Stomach (tissue), 4 donors: ENCODE measurements at regions not wholly inside any gene's neighbourhood (a gene's known extent, or its start where the extent isn't known, plus 50 kb on each side); places are given as distances from the start of the nearest gene placed in this dataset.

Experiments
- CTCF ChIP-seq, 7 experiments: fragments of 450-650 bp in 4 of 7; fragments of 200-600 bp in 3 of 7; sonication (generic) in 3 of 7; IDR thresholded peaks; one replicate each; pipeline ENCODE4 v1.5.1; 2016 to 2019; ENCODE audit warnings: antibody characterized with exemption in 7 of 7, control low read depth in 2 of 7, mild to moderate bottlenecking in 1 of 7
- EP300 ChIP-seq: sonication (generic); formaldehyde crosslinking; IDR thresholded peaks from one replicate; pipeline ENCODE4 v1.6.1; 2017; ENCODE audit warnings: antibody characterized with exemption
- POLR2A ChIP-seq, 4 donors: fragments of 450-650 bp; IDR thresholded peaks; one replicate each; pipeline ENCODE4 v1.6.1; 2016; ENCODE audit warnings: antibody characterized with exemption in 4 of 4, control low read depth in 2 of 4, mild to moderate bottlenecking in 1 of 4, moderate library complexity in 1 of 4
- POLR2AphosphoS5 ChIP-seq, 3 donors: sonication (generic); formaldehyde crosslinking; IDR thresholded peaks; one replicate each; pipeline ENCODE4 v1.6.1; 2016; ENCODE audit warnings: antibody characterized with exemption in 3 of 3

- no peak for TF ChIP-seq EP300
- no peak for TF ChIP-seq CTCF (IDR thresholded peaks at IDR 0.05)
- no peak for TF ChIP-seq POLR2AphosphoS5 (IDR thresholded peaks at IDR 0.05)
- no peak for TF ChIP-seq POLR2A (IDR thresholded peaks at IDR 0.05)
These were observed 492.0 kb upstream of the USP24 start for GRCh38 chr1:55707196-55707595.
